GM18505 (cell line): ENCODE measurements at regions not wholly inside any gene's neighbourhood (a gene's known extent, or its start where the extent isn't known, plus 50 kb on each side); places are given as distances from the start of the nearest gene placed in this dataset.
"Not testable (repeated sequence)": the region's sequence is repeated elsewhere in the genome, so short reads cannot be mapped to it uniquely, and the experiment has no call there.

Experiments used
- ATAC-seq: cut with Tn5 transposase; IDR thresholded peaks from one replicate; pipeline ENCODE4 v1.9.1; 2021; ENCODE audit not compliant: unreplicated experiment
- POLR2A ChIP-seq: IDR thresholded peaks from 4 replicates; pipeline ENCODE4 v1.6.1; 2011; ENCODE audit warnings: borderline replicate concordance; ENCODE audit not compliant: insufficient read depth, insufficient read length; ENCODE audit errors: extremely low read depth

- TF ChIP-seq POLR2A, result no peak
- ATAC-seq, result no peak
Measured at GRCh38 chr6:115613488-115613887, 447.2 kb downstream of the FRK start.

DNA sequence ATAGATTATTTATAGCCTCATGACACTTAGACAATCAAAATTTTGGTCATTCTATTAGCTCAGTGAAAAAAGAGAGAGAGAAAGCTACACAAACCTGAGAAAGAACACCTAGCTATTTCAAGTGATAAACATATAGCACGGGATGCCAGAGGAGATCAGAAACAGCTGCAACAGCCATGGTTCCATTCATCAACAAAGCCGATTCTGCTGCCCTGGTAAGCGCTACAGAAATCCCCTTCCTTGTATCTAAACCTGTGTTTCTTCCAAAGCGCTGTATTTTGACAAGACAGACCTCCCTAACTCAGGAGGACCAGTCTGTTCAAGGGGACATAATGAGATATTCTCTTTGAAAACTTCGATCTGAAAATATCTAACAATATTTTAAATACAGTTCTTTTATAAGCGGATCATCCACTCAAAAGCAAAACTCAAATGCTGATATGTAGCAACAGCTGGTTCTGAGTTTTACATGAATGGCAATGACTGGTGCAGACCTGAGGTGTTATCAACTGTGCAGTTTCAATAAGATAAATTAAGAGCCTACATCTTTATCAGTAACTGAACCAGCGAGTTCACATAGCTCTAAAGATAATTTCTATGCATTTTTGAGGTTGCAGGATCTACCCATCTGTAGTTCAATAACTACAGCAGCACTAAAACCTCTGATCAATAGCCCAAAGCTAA lies 447.8 kb downstream of the FRK start:
- TF ChIP-seq POLR2A, result no peak
- no peak for ATAC-seq

GRCh38 chr6:115612216-115612615 lies 448.5 kb downstream of the FRK start:
- no peak for TF ChIP-seq POLR2A
- ATAC-seq, result no peak

DNA sequence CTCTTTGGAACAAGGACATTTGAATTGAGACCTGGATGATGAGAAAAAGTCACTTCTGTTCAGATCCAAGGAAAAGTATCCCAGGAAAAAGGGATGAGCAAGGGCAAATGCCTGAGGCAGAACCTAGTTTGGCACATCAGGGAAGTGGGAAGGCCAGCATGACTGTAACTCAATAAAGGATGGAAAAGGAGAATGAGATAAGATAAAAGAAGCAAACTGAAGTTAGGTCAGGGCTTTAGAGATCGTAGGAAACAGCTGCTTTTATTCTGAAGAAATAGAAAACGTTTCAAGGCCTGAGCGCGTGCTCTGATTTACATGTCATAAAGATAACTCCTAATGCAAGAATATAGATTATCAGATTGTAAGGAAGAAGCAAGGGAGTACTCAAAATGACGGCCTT lies 450.0 kb downstream of the FRK start:
- ATAC-seq, result no peak
- TF ChIP-seq POLR2A, result no peak

DNA sequence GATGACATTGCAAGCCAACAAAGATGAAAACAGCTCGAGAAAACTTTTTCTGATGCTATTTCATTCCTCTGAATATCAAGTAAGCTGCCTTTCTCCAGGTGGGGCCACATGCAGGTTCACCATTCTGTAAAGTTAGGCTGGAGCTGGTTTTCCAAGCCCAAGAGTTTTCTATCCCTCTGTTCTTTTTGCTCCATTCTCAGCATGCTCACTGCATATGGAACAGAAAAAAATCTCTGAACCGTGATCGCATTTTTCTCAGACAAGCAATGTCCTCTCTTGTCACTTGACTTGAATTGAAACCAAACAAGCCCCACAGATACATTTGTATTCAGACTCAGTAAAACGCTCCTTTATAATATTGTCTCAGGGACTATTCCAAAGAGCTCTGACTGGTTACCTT lies 451.6 kb downstream of the FRK start:
- no peak for TF ChIP-seq POLR2A
- no peak for ATAC-seq

GRCh38 chr6:115602466-115602865 lies 458.2 kb downstream of the FRK start:
- TF ChIP-seq POLR2A, result no peak
- ATAC-seq, result no peak

- TF ChIP-seq POLR2A, result no peak
- no peak for ATAC-seq
Measured at GRCh38 chr6:115601509-115601908, 459.2 kb downstream of the FRK start.

DNA sequence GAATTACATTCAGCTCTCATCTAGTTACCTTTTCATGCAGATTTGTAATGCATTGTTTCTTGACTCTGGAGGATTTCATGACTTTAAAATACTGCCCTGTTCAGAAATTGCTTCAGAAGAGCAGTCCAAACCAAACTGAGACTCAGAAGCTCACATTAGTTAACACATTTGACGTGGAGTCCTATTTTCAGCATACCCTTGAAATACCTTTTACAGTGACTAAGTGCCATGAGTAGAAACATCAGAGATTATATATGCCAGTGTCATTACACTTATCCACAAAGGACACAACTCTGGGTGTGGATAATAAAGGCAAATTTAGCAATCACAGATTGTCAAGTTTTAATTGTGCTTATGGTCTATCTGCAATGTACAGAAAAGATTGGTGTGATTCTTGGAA lies 459.6 kb downstream of the FRK start:
- no peak for ATAC-seq
- TF ChIP-seq POLR2A, result no peak

GRCh38 chr6:115594891-115595290 lies 465.8 kb downstream of the FRK start:
- ATAC-seq, result no peak
- TF ChIP-seq POLR2A, result no peak

GRCh38 chr6:115592025-115592424 lies 468.7 kb downstream of the FRK start:
- no peak for ATAC-seq
- no peak for TF ChIP-seq POLR2A

GRCh38 chr6:115589072-115589471 lies 471.6 kb downstream of the FRK start:
- ATAC-seq, result not testable (repeated sequence)

DNA sequence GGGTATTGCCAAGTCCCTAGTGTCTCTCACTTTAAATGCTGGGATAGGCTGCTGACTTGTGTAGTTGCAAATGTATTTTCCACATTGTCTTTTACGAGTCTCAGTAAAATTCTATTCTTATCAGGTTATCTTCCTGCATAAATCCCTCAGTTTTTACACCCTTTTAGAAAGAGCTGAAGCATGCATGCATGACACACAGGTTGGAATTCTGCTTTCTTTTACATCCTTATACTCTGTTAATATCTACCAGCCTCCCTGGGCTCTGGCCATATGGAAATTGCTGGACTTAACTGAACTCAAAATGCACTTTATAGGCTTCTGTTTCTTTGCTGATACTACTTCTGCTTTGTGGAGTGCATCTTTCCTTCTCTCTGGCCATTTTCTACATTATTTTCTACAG lies 477.4 kb downstream of the FRK start:
- ATAC-seq, result no peak
- no peak for TF ChIP-seq POLR2A

- no peak for ATAC-seq
- TF ChIP-seq POLR2A, result no peak
Measured at GRCh38 chr6:115582386-115582785, 478.3 kb downstream of the FRK start.

GRCh38 chr6:115579565-115579964 lies 481.1 kb downstream of the FRK start:
- not testable (repeated sequence) for ATAC-seq

- ATAC-seq, result no peak
- no peak for TF ChIP-seq POLR2A
Measured at GRCh38 chr6:115577270-115577669, 483.4 kb downstream of the FRK start.
